K562 (cell line): ENCODE measurements at regions not wholly inside any gene's neighbourhood (a gene's known extent, or its start where the extent isn't known, plus 50 kb on each side); places are given as distances from the start of the nearest gene placed in this dataset.

Source experiments
- ATAC-seq: fragments of 200-7000 bp; cut with Tn5 transposase; 3 replicates; pipeline ENCODE4 v1.9.1; 2020; ENCODE audit warnings: moderate library complexity
- BruUV-seq: library from RNA; stranded (reverse); fragments of 400-500 nt; replicated peaks from 2 replicates; lab custom pipeline; 2021; lab: Mats Ljungman, UMichigan
- CTCF ChIA-PET: fragments of 300-600 bp; formaldehyde crosslinking; extraction: SDS; loops from one replicate; lab custom pipeline; 2021; ENCODE audit warnings: low intra/inter-chr PET ratio; lab: Yijun Ruan, JAX
- POLR2A ChIA-PET: fragments of 300-600, 350-650 bp; sonication (Branson Sonifier 250); formaldehyde crosslinking; extraction: SDS; loops from one replicate; lab custom pipeline; 2021; ENCODE audit warnings: antibody characterized with exemption, inconsistent platforms; lab: Yijun Ruan, JAX
- DNase-seq, 4 experiments: peaks; one replicate each; pipeline versions ENCODE4 v3.0.0 to v3.0.0-alpha.2; 2011 to 2018; ENCODE audit warnings: low spot score in 3 of 4, mixed read lengths in 3 of 4; ENCODE audit errors: extremely low read depth in 1 of 4
- FAIRE-seq: peaks from 2 replicates; lab custom pipeline; 2011; peaks lifted over from hg19 to GRCh38; lab: Jason Lieb, UNC
- H2AFZ ChIP-seq: 2 replicates; pipeline ENCODE4 v1.6.0; 2011; ENCODE audit warnings: low read depth, low read length, control low read depth, inconsistent platforms
- H3K27ac ChIP-seq: fragments of 200-600 bp; 3 replicates; pipeline ENCODE4 v1.8.0; 2011; ENCODE audit warnings: low read depth, mild to moderate bottlenecking, control low read depth, inconsistent platforms, low read length, moderate library complexity, mixed read lengths; ENCODE audit errors: extremely low read depth
- H3K27me3 ChIP-seq, 2 experiments: fragments of 300-600 bp in 1 of 2; 2 replicates in 1 of 2; 3 replicates in 1 of 2; pipeline versions ENCODE4 v1.6.0 to v1.8.0; 2011; ENCODE audit warnings: inconsistent platforms in 2 of 2, low read length in 2 of 2, mild to moderate bottlenecking in 1 of 2, mixed read lengths in 1 of 2, moderate library complexity in 1 of 2; ENCODE audit not compliant: control insufficient read depth in 2 of 2, insufficient read depth in 2 of 2
- H3K36me3 ChIP-seq: fragments of 300-600 bp; 3 replicates; pipeline ENCODE4 v1.8.0; 2011; ENCODE audit warnings: mild to moderate bottlenecking, low read length, inconsistent platforms; ENCODE audit not compliant: control insufficient read depth, insufficient read depth
- H3K4me1 ChIP-seq, 2 experiments: fragments of 200-600 bp in 1 of 2; replicated peaks in 1 of 2; 2 replicates in 1 of 2; 3 replicates in 1 of 2; pipeline versions ENCODE4 v1.5.1 to v1.8.0; 2011; ENCODE audit warnings: inconsistent platforms in 2 of 2, low read length in 2 of 2, mild to moderate bottlenecking in 1 of 2, mixed read lengths in 1 of 2, moderate library complexity in 1 of 2; ENCODE audit not compliant: control insufficient read depth in 2 of 2, insufficient read depth in 2 of 2
- H3K4me2 ChIP-seq: 2 replicates; pipeline ENCODE4 v1.6.1; 2011; ENCODE audit warnings: low read length, control low read depth, inconsistent platforms, mixed read lengths; ENCODE audit not compliant: insufficient read depth
- H3K4me3 ChIP-seq: fragments of 200-600 bp; sonication (generic), shearing (Covaris generic); 2 replicates; pipeline ENCODE4 v1.5.1; 2016; ENCODE audit warnings: control low read depth, inconsistent platforms
- H3K79me2 ChIP-seq: fragments of 200-600 bp; 3 replicates; pipeline ENCODE4 v1.8.0; 2011; ENCODE audit warnings: low read length, inconsistent platforms; ENCODE audit not compliant: control insufficient read depth, insufficient read depth
- H3K9ac ChIP-seq, 2 experiments: 2 replicates each; pipeline versions ENCODE4 v1.6.0 to v1.6.1; 2011; ENCODE audit warnings: low read depth in 2 of 2, low read length in 2 of 2, control low read depth in 1 of 2, inconsistent platforms in 1 of 2, mild to moderate bottlenecking in 1 of 2, mixed read lengths in 1 of 2; ENCODE audit not compliant: insufficient read depth in 1 of 2
- H3K9me1 ChIP-seq: one replicate; pipeline ENCODE4 v1.6.0; 2011; ENCODE audit warnings: inconsistent platforms, mild to moderate bottlenecking, low read length, moderate library complexity; ENCODE audit not compliant: control insufficient read depth, insufficient read depth
- H3K9me3 ChIP-seq: replicated peaks from 2 replicates; pipeline ENCODE4 v1.5.1; 2011; ENCODE audit warnings: low read depth, low read length, inconsistent platforms; ENCODE audit not compliant: control insufficient read depth, insufficient read depth
- H4K20me1 ChIP-seq: replicated peaks from 2 replicates; pipeline ENCODE4 v1.6.1; 2011; ENCODE audit warnings: low read length, inconsistent platforms, mixed read lengths; ENCODE audit not compliant: control insufficient read depth, insufficient read depth
- ATF7 ChIP-seq: fragments of 450-650 bp; IDR thresholded peaks from 2 replicates; pipeline ENCODE4 v1.7.1; 2014; ENCODE audit warnings: mild to moderate bottlenecking, moderate library complexity
- BMI1 ChIP-seq: fragments of 150-350 bp; IDR thresholded peaks from 2 replicates; pipeline ENCODE4 v1.6.1; 2014; ENCODE audit warnings: low read length
- TEAD2 ChIP-seq: fragments of 450-650 bp; IDR thresholded peaks from 2 replicates; pipeline ENCODE4 v1.6.1; 2016; ENCODE audit warnings: missing genetic modification characterization, control low read depth, missing compliant biosample characterization
- ZNF583 ChIP-seq: fragments of 250-450 bp; sonication (Bioruptor Pico); IDR thresholded peaks from 2 replicates; pipeline ENCODE4 v1.4.0; 2020
- WGBS: fragments of 100-300 bp; shearing (Covaris generic); methylation state at CpG from one replicate; pipeline ENCODE4 v1.1.6; 2016; ENCODE audit warnings: low coverage, mixed read lengths; ENCODE audit not compliant: insufficient coverage; ENCODE audit errors: missing lambda C conversion rate; 5-methylcytosine and 5-hydroxymethylcytosine counted together
- in situ Hi-C: fragments of 300-500 bp; cut with MboI; formaldehyde crosslinking; loops from 4 replicates; pipeline ENCODE4 v1.15.0; 2018; ENCODE audit warnings: inconsistent platforms, mixed read lengths
- intact Hi-C: fragments of 100-400 bp; cut with micrococcal nuclease; formaldehyde crosslinking; loops from 2 replicates; pipeline ENCODE4 v1.14.2; 2022
- TF ChIP-seq, protein P1 (sequence below): fragments of 450-650 bp; formaldehyde crosslinking; IDR thresholded peaks from 2 replicates; pipeline ENCODE4 v1.4.0; 2020; ENCODE audit warnings: mild to moderate bottlenecking, moderate library complexity
- TF ChIP-seq, protein P2 (sequence below): sonication (generic); formaldehyde crosslinking; IDR thresholded peaks from 2 replicates; pipeline ENCODE4 v1.8.1; 2022; ENCODE audit warnings: missing genetic modification reagents
- TF ChIP-seq, protein P3 (sequence below): fragments of 250-450 bp; sonication (Bioruptor Pico); IDR thresholded peaks from 2 replicates; pipeline ENCODE4 v1.8.0; 2022; ENCODE audit warnings: moderate library complexity, mild to moderate bottlenecking, inconsistent platforms
- TF ChIP-seq, protein P4 (sequence below): sonication (generic); formaldehyde crosslinking; IDR thresholded peaks from 2 replicates; pipeline ENCODE4 v1.8.0; 2023; ENCODE audit warnings: mild to moderate bottlenecking, missing genetic modification reagents
- TF ChIP-seq, protein P5 (sequence below): fragments of 450-650 bp; formaldehyde crosslinking; IDR thresholded peaks from 2 replicates; pipeline ENCODE4 v1.4.0; 2020; ENCODE audit warnings: mild to moderate bottlenecking, mixed read lengths

DNA sequence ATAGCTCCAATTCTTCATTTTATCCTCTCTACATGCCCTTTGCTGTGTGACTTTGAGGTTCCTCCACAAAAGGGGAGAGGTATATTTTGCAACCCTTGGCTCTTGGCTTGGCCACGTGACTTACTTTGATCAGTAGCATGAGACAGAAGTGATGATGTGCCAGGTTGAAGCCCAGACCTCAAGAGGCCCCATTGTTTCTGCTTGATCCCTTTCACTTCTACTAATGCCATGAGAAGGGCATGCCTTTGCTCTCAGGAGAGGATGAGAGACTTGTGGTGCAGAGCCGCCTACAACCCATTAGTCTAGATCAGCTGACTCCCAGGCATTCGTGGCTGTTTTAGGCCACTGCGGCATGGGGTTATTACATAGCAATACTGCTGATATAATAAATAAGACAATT, 356.2 kb upstream of the SALL1 start:
- intact Hi-C loops, result no loop called here
- FAIRE-seq, result no peak

More for the DNA sequence above, 356.2 kb upstream of the SALL1 start:
- TF ChIP-seq TEAD2 (tag), result no peak
- TF ChIP-seq, protein P1, sequence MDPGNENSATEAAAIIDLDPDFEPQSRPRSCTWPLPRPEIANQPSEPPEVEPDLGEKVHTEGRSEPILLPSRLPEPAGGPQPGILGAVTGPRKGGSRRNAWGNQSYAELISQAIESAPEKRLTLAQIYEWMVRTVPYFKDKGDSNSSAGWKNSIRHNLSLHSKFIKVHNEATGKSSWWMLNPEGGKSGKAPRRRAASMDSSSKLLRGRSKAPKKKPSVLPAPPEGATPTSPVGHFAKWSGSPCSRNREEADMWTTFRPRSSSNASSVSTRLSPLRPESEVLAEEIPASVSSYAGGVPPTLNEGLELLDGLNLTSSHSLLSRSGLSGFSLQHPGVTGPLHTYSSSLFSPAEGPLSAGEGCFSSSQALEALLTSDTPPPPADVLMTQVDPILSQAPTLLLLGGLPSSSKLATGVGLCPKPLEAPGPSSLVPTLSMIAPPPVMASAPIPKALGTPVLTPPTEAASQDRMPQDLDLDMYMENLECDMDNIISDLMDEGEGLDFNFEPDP (CRISPR knock-in tag), result no peak
- TF ChIP-seq ZNF583 (CRISPR knock-in tag), result no peak
- TF ChIP-seq, protein P2, sequence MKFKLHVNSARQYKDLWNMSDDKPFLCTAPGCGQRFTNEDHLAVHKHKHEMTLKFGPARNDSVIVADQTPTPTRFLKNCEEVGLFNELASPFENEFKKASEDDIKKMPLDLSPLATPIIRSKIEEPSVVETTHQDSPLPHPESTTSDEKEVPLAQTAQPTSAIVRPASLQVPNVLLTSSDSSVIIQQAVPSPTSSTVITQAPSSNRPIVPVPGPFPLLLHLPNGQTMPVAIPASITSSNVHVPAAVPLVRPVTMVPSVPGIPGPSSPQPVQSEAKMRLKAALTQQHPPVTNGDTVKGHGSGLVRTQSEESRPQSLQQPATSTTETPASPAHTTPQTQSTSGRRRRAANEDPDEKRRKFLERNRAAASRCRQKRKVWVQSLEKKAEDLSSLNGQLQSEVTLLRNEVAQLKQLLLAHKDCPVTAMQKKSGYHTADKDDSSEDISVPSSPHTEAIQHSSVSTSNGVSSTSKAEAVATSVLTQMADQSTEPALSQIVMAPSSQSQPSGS (CRISPR knock-in tag), result no peak
- TF ChIP-seq, protein P3, sequence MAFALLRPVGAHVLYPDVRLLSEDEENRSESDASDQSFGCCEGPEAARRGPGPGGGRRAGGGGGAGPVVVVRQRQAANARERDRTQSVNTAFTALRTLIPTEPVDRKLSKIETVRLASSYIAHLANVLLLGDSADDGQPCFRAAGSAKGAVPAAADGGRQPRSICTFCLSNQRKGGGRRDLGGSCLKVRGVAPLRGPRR (CRISPR knock-in tag), result no peak
- no peak for TF ChIP-seq BMI1
- TF ChIP-seq, protein P4, sequence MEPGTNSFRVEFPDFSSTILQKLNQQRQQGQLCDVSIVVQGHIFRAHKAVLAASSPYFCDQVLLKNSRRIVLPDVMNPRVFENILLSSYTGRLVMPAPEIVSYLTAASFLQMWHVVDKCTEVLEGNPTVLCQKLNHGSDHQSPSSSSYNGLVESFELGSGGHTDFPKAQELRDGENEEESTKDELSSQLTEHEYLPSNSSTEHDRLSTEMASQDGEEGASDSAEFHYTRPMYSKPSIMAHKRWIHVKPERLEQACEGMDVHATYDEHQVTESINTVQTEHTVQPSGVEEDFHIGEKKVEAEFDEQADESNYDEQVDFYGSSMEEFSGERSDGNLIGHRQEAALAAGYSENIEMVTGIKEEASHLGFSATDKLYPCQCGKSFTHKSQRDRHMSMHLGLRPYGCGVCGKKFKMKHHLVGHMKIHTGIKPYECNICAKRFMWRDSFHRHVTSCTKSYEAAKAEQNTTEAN (CRISPR knock-in tag), result no peak
- no peak for TF ChIP-seq ATF7
- TF ChIP-seq, protein P5, sequence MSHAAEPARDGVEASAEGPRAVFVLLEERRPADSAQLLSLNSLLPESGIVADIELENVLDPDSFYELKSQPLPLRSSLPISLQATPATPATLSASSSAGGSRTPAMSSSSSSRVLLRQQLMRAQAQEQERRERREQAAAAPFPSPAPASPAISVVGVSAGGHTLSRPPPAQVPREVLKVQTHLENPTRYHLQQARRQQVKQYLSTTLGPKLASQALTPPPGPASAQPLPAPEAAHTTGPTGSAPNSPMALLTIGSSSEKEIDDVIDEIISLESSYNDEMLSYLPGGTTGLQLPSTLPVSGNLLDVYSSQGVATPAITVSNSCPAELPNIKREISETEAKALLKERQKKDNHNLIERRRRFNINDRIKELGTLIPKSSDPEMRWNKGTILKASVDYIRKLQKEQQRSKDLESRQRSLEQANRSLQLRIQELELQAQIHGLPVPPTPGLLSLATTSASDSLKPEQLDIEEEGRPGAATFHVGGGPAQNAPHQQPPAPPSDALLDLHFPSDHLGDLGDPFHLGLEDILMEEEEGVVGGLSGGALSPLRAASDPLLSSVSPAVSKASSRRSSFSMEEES (CRISPR knock-in tag), result no peak
- Histone ChIP-seq H3K36me3 (no peaks in the 10 kb centered on the region), H3K9me1 (no peaks in the 10 kb centered on the region), H4K20me1 (no peaks in the 10 kb centered on the region), H3K27ac (no peak overlapping the region), H3K4me3 (no peak overlapping the region), H3K9ac (no peak overlapping the region), H3K4me2 (no peak overlapping the region), H3K9me3 (no peaks in the 10 kb centered on the region), H2AFZ (no peak overlapping the region), H3K79me2 (no peaks in the 10 kb centered on the region), H3K27me3 (no peaks in the 10 kb centered on the region), H3K4me1 (no peaks in the 10 kb centered on the region)
- WGBS, result 3% methylated on average over 4 of the region's 4 CpGs
- ChIA-PET POLR2A (no interaction called here), CTCF (no interaction called here)
- in situ Hi-C loops, result no loop called here
- ATAC-seq, result no peak
- no TSS peak for BruUV-seq
- no peak for DNase-seq
